Kidney epithelial cell (primary cell): ENCODE measurements at regions not wholly inside any gene's neighbourhood (a gene's known extent, or its start where the extent isn't known, plus 50 kb on each side); places are given as distances from the start of the nearest gene placed in this dataset.

Experiments used
- DNase-seq: peaks from one replicate; pipeline ENCODE4 v3.0.0-alpha.2; 2010; ENCODE audit warnings: low read depth
- H3K27me3 ChIP-seq: 2 replicates; pipeline ENCODE4 v1.6.0; 2011; ENCODE audit warnings: low read length; ENCODE audit not compliant: control insufficient read depth, insufficient read depth
- H3K36me3 ChIP-seq: 2 replicates; pipeline ENCODE4 v1.5.1; 2011; ENCODE audit warnings: low read length; ENCODE audit not compliant: control insufficient read depth, insufficient read depth
- H3K4me3 ChIP-seq: 2 replicates; pipeline ENCODE4 v1.5.1; 2011; ENCODE audit warnings: low read depth, mild to moderate bottlenecking, control low read depth, low read length
- CTCF ChIP-seq: IDR thresholded peaks from 2 replicates; pipeline ENCODE4 v1.5.1; 2011; ENCODE audit warnings: mild to moderate bottlenecking, moderate library complexity, low read length, control low read depth, inconsistent platforms; ENCODE audit not compliant: insufficient read depth, poor library complexity, severe bottlenecking

GRCh38 chr7:152492952-152493351, 57.1 kb upstream of the KMT2C start:
- no peaks in the 10 kb centered on the region for H3K27me3 ChIP-seq
- H3K4me3 ChIP-seq, result no peak overlapping the region
- DNase-seq, result no peak
- no peak for TF ChIP-seq CTCF
- H3K36me3 ChIP-seq, result no peaks in the 10 kb centered on the region

GRCh38 chr7:152489044-152489443, 53.2 kb upstream of the KMT2C start:
- Histone ChIP-seq H3K4me3 (no peak overlapping the region), H3K36me3 (no peaks in the 10 kb centered on the region), H3K27me3 (no peaks in the 10 kb centered on the region)
- DNase-seq, result no peak
- TF ChIP-seq CTCF, result no peak

- H3K36me3 ChIP-seq, result no peaks in the 10 kb centered on the region
- no peaks in the 10 kb centered on the region for H3K27me3 ChIP-seq
- H3K4me3 ChIP-seq, result no peak overlapping the region
- no peak for TF ChIP-seq CTCF
- DNase-seq, result no peak
Observed at GRCh38 chr7:152486968-152487367, 51.2 kb upstream of the KMT2C start.

- no peaks in the 10 kb centered on the region for H3K27me3 ChIP-seq
- no peak for TF ChIP-seq CTCF
- no peak overlapping the region for H3K4me3 ChIP-seq
- no peaks in the 10 kb centered on the region for H3K36me3 ChIP-seq
- no peak for DNase-seq
Observed at GRCh38 chr7:152485826-152486225, 50.0 kb upstream of the KMT2C start.
